NT2/D1 (cell line): ENCODE measurements at regions not wholly inside any gene's neighbourhood (a gene's known extent, or its start where the extent isn't known, plus 50 kb on each side); places are given as distances from the start of the nearest gene placed in this dataset.

Experiments
- DNase-seq: peaks from one replicate; pipeline ENCODE4 v3.0.0-alpha.2; 2011; ENCODE audit warnings: low read depth, low spot score
- H3K27me3 ChIP-seq: 2 replicates; pipeline ENCODE4 v1.6.0; 2011; ENCODE audit warnings: mild to moderate bottlenecking; ENCODE audit not compliant: insufficient read length, insufficient read depth
- H3K36me3 ChIP-seq: 2 replicates; pipeline ENCODE4 v1.6.1; 2011; ENCODE audit warnings: mild to moderate bottlenecking, low read length, mixed read lengths; ENCODE audit not compliant: insufficient read depth, insufficient read length
- H3K4me1 ChIP-seq: 2 replicates; pipeline ENCODE4 v1.5.1; 2011; ENCODE audit not compliant: insufficient read depth, insufficient read length
- H3K4me3 ChIP-seq: 2 replicates; pipeline ENCODE4 v1.5.1; 2011; ENCODE audit warnings: low read depth; ENCODE audit not compliant: insufficient read length
- H3K9ac ChIP-seq: 2 replicates; pipeline ENCODE4 v1.6.0; 2011; ENCODE audit warnings: low read depth; ENCODE audit not compliant: insufficient read length
- H3K9me3 ChIP-seq: 2 replicates; pipeline ENCODE4 v1.5.1; 2011; ENCODE audit warnings: mild to moderate bottlenecking, low read length; ENCODE audit not compliant: insufficient read depth
- SUZ12 ChIP-seq: IDR thresholded peaks from 2 replicates; pipeline ENCODE4 v1.6.1; 2011; ENCODE audit not compliant: insufficient read length, insufficient read depth; ENCODE audit errors: extremely low read depth
- YY1 ChIP-seq: IDR thresholded peaks from 2 replicates; pipeline ENCODE4 v1.6.1; 2011; ENCODE audit not compliant: insufficient read length, insufficient read depth
- ZNF274 ChIP-seq: IDR thresholded peaks from 2 replicates; pipeline ENCODE4 v1.6.1; 2011; ENCODE audit warnings: mild to moderate bottlenecking, low read depth, low read length

GRCh38 chr13:106709522-106709921, 141.6 kb upstream of the ARGLU1 start:
- H3K4me1 ChIP-seq: no peaks in the 10 kb centered on the region
- H3K4me3 ChIP-seq: no peak overlapping the region
- no peaks in the 10 kb centered on the region for H3K27me3 ChIP-seq
- no peak for TF ChIP-seq ZNF274
- TF ChIP-seq SUZ12: no peak
- TF ChIP-seq YY1: no peak
- H3K9me3 ChIP-seq: no peaks in the 10 kb centered on the region
- H3K36me3 ChIP-seq: no peaks in the 10 kb centered on the region
- DNase-seq: no peak
- no peak overlapping the region for H3K9ac ChIP-seq

DNA sequence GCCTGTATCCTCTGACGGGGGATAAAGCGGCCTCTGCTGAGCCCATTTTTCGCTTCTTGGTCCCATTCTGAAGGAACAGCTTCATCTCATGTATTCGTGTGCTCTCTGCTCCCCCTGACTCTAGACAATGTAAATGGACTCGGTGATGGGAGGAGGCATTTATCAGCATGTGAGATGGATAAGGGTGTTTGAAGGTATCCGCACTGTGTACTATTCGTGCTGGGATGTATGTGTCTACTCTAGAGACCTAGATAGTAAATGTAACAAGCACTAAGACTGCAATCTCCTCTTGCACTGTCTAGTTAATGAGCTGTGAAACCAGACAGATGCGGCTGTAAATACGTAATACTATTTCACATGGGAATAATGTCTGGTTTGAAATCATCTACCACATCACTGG, 134.6 kb upstream of the ARGLU1 start:
- H3K9me3 ChIP-seq: no peaks in the 10 kb centered on the region
- H3K9ac ChIP-seq: no peak overlapping the region
- no peaks in the 10 kb centered on the region for H3K36me3 ChIP-seq
- DNase-seq: no peak
- TF ChIP-seq ZNF274 (no peak), YY1 (no peak), SUZ12 (no peak)
- no peaks in the 10 kb centered on the region for H3K4me1 ChIP-seq
- H3K27me3 ChIP-seq: no peaks in the 10 kb centered on the region
- no peak overlapping the region for H3K4me3 ChIP-seq

- Histone ChIP-seq H3K9ac (no peak overlapping the region), H3K27me3 (no peaks in the 10 kb centered on the region), H3K9me3 (no peaks in the 10 kb centered on the region), H3K4me3 (no peak overlapping the region), H3K4me1 (no peaks in the 10 kb centered on the region), H3K36me3 (no peaks in the 10 kb centered on the region)
- TF ChIP-seq YY1 (no peak), SUZ12 (no peak), ZNF274 (no peak)
- no peak for DNase-seq
Observed at GRCh38 chr13:106701771-106702341, 133.9 kb upstream of the ARGLU1 start.

- no peak for DNase-seq
- no peaks in the 10 kb centered on the region for H3K36me3 ChIP-seq
- no peaks in the 10 kb centered on the region for H3K4me1 ChIP-seq
- no peak for TF ChIP-seq SUZ12
- no peak for TF ChIP-seq ZNF274
- TF ChIP-seq YY1: no peak
- no peaks in the 10 kb centered on the region for H3K9me3 ChIP-seq
- no peaks in the 10 kb centered on the region for H3K27me3 ChIP-seq
- no peak overlapping the region for H3K9ac ChIP-seq
- no peak overlapping the region for H3K4me3 ChIP-seq
Observed at GRCh38 chr13:106700439-106700838, 132.5 kb upstream of the ARGLU1 start.

DNA sequence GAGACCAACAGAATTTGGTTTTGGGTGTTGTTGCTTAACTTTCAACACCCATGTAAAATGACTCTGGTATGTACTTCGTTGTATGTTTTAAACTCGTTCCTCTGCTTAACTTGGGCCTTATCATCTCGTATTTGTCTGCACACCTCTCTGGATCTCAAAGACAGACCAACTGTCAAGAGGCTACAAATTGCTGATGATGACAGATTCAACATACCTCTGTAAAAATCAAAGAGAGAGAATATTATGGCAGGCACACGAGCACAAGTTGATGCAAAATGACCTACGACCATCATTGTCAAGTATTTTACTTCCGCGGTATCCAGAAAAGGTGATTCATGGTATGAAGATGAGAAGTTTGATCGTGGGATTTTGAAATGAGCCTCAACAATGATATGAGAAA, 132.1 kb upstream of the ARGLU1 start:
- no peak overlapping the region for H3K4me3 ChIP-seq
- H3K9ac ChIP-seq: no peak overlapping the region

DNA sequence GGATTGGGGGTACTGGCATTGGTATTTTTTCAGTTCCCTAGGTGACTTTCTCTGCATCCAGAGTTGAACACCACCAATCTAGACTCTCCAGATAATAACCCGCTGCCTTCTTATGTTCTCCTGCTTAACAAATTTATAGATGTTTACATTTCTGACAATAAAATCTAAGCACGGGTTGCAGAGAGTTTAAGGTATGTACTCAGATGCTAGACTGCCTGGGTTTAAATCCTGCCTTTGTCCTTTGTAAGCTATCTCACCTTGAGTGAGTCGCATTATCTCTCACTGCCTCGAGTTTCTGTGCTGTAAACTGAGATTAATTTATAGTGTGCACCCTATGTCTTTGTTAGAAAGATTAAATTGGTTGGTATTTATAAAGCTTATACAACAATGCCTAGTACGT, 131.4 kb upstream of the ARGLU1 start:
- Histone ChIP-seq H3K4me3 (no peak overlapping the region), H3K4me1 (no peaks in the 10 kb centered on the region), H3K9me3 (no peaks in the 10 kb centered on the region), H3K36me3 (no peaks in the 10 kb centered on the region), H3K9ac (no peak overlapping the region), H3K27me3 (no peaks in the 10 kb centered on the region)
- no peak for TF ChIP-seq ZNF274
- TF ChIP-seq YY1: no peak
- TF ChIP-seq SUZ12: no peak
- DNase-seq: no peak

More for the DNA sequence above, 132.1 kb upstream of the ARGLU1 start:
- no peak for DNase-seq
- TF ChIP-seq YY1: no peak
- TF ChIP-seq SUZ12: no peak
- TF ChIP-seq ZNF274: no peak
- no peaks in the 10 kb centered on the region for H3K9me3 ChIP-seq
- no peaks in the 10 kb centered on the region for H3K36me3 ChIP-seq
- H3K4me1 ChIP-seq: no peaks in the 10 kb centered on the region
- H3K27me3 ChIP-seq: no peaks in the 10 kb centered on the region

DNA sequence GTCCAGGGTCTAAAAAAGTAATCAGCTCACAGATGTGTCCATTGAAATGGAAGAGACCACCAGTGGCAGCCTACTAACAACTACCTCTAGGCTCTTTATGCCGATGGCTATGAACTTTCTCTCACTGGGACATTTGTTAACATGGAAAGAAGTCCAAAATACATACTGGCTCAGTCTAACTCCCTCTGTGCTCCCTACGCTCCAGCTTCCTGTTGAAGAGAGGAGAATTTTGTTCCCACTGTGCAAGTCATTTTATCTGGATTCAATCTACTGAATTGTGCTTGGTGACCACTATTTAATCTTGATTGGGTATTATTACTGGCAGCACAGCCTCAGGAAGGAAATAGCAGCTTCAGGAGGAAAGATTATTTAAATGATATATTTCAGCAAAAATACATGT, 128.8 kb upstream of the ARGLU1 start:
- no peaks in the 10 kb centered on the region for H3K36me3 ChIP-seq
- no peak for DNase-seq
- H3K9ac ChIP-seq: no peak overlapping the region
- no peaks in the 10 kb centered on the region for H3K4me1 ChIP-seq
- no peak overlapping the region for H3K4me3 ChIP-seq
- no peaks in the 10 kb centered on the region for H3K27me3 ChIP-seq
- no peaks in the 10 kb centered on the region for H3K9me3 ChIP-seq
- no peak for TF ChIP-seq YY1
- no peak for TF ChIP-seq SUZ12
- TF ChIP-seq ZNF274: no peak

- Histone ChIP-seq H3K4me1 (no peaks in the 10 kb centered on the region), H3K9ac (no peak overlapping the region), H3K36me3 (no peaks in the 10 kb centered on the region), H3K4me3 (no peak overlapping the region), H3K9me3 (no peaks in the 10 kb centered on the region), H3K27me3 (no peaks in the 10 kb centered on the region)
- no peak for DNase-seq
- TF ChIP-seq YY1: no peak
- no peak for TF ChIP-seq SUZ12
- no peak for TF ChIP-seq ZNF274
Observed at GRCh38 chr13:106696140-106696539, 128.2 kb upstream of the ARGLU1 start.
